Fibroblast of skin of right quadriceps (primary cell): ENCODE measurements at regions not wholly inside any gene's neighbourhood (a gene's known extent, or its start where the extent isn't known, plus 50 kb on each side); places are given as distances from the start of the nearest gene placed in this dataset.

ENCODE experiments used
- DNase-seq: peaks from one replicate; pipeline ENCODE4 v3.0.0-alpha.2; 2013

- no peak for DNase-seq
Measured at GRCh38 chr7:156445997-156446761, 194.4 kb upstream of the RNF32 start.

GRCh38 chr7:156442516-156442915 is 198.1 kb upstream of the RNF32 start:
- DNase-seq: no peak

GRCh38 chr7:156440456-156440855 is 200.1 kb upstream of the RNF32 start:
- DNase-seq: no peak

- no peak for DNase-seq
Measured at GRCh38 chr7:156438011-156438410, 202.6 kb upstream of the RNF32 start.

- DNase-seq: no peak
Measured at GRCh38 chr7:156437021-156437614, 203.5 kb upstream of the RNF32 start.

GRCh38 chr7:156435486-156436231 is 204.9 kb upstream of the RNF32 start:
- no peak for DNase-seq

- DNase-seq: no peak
Measured at GRCh38 chr7:156434706-156435105, 205.9 kb upstream of the RNF32 start.

GRCh38 chr7:156432018-156432417 is 208.6 kb upstream of the RNF32 start:
- no peak for DNase-seq

- no peak for DNase-seq
Measured at GRCh38 chr7:156430109-156430508, 210.5 kb upstream of the RNF32 start.

- no peak for DNase-seq
Measured at GRCh38 chr7:156429514-156429913, 211.1 kb upstream of the RNF32 start.

- DNase-seq: no peak
Measured at GRCh38 chr7:156423876-156424275, 216.7 kb upstream of the RNF32 start.

GRCh38 chr7:156420496-156420895 is 220.1 kb upstream of the RNF32 start:
- DNase-seq: no peak

- DNase-seq: no peak
Measured at GRCh38 chr7:156419782-156420181, 220.8 kb upstream of the RNF32 start.

- no peak for DNase-seq
Measured at GRCh38 chr7:156402255-156402654, 238.3 kb upstream of the RNF32 start.

- DNase-seq: no peak
Measured at GRCh38 chr7:156401617-156402016, 239.0 kb upstream of the RNF32 start.

GRCh38 chr7:156400046-156400445 is 240.5 kb upstream of the RNF32 start:
- no peak for DNase-seq

- DNase-seq: no peak
Measured at GRCh38 chr7:156397249-156397648, 243.3 kb upstream of the RNF32 start.

GRCh38 chr7:156389116-156389692 is 251.4 kb upstream of the RNF32 start:
- no peak for DNase-seq

GRCh38 chr7:156386097-156386496 is 254.5 kb upstream of the RNF32 start:
- no peak for DNase-seq

- no peak for DNase-seq
Measured at GRCh38 chr7:156384706-156385105, 255.9 kb upstream of the RNF32 start.

- no peak for DNase-seq
Measured at GRCh38 chr7:156383526-156383925, 257.0 kb upstream of the RNF32 start.

- DNase-seq: no peak
Measured at GRCh38 chr7:156380261-156380660, 260.3 kb upstream of the RNF32 start.

GRCh38 chr7:156379324-156380070 is 261.1 kb upstream of the RNF32 start:
- no peak for DNase-seq
